Astrocyte (in vitro differentiated cells and primary cell): ENCODE measurements at regions not wholly inside any gene's neighbourhood (a gene's known extent, or its start where the extent isn't known, plus 50 kb on each side); places are given as distances from the start of the nearest gene placed in this dataset.

Experiments used
- DNase-seq: peaks from one replicate; pipeline ENCODE4 v3.0.0-alpha.2; 2010; ENCODE audit warnings: low read depth
- FAIRE-seq: peaks from 2 replicates; lab custom pipeline; 2011; peaks lifted over from hg19 to GRCh38; lab: Jason Lieb, UNC
- H2AFZ ChIP-seq: 2 replicates; pipeline ENCODE4 v1.6.0; 2012; ENCODE audit warnings: low read depth, low read length, inconsistent platforms
- H3K27ac ChIP-seq: 2 replicates; pipeline ENCODE4 v1.5.1; 2011; ENCODE audit warnings: low read depth, low read length, inconsistent platforms
- H3K27me3 ChIP-seq: 2 replicates; pipeline ENCODE4 v1.6.0; 2011; ENCODE audit warnings: low read length, inconsistent platforms; ENCODE audit not compliant: insufficient read depth
- H3K36me3 ChIP-seq: 2 replicates; pipeline ENCODE4 v1.5.1; 2011; ENCODE audit warnings: low read length, inconsistent platforms; ENCODE audit not compliant: insufficient read depth
- H3K4me1 ChIP-seq: 2 replicates; pipeline ENCODE4 v1.5.1; 2011; ENCODE audit warnings: low read length, inconsistent platforms; ENCODE audit not compliant: insufficient read depth
- H3K4me2 ChIP-seq: 2 replicates; pipeline ENCODE4 v1.6.0; 2012; ENCODE audit warnings: low read length, inconsistent platforms
- H3K4me3 ChIP-seq: 2 replicates; pipeline ENCODE4 v1.5.1; 2011; ENCODE audit warnings: low read depth, mild to moderate bottlenecking, low read length, inconsistent platforms; ENCODE audit not compliant: insufficient read depth
- H3K79me2 ChIP-seq: 2 replicates; pipeline ENCODE4 v1.6.0; 2012; ENCODE audit warnings: mild to moderate bottlenecking, low read length, inconsistent platforms; ENCODE audit not compliant: insufficient read depth
- H3K9ac ChIP-seq: 2 replicates; pipeline ENCODE4 v1.6.0; 2012; ENCODE audit warnings: mild to moderate bottlenecking, low read length, inconsistent platforms
- H3K9me3 ChIP-seq: 2 replicates; pipeline ENCODE4 v1.5.1; 2012; ENCODE audit warnings: low read depth, mild to moderate bottlenecking, low read length, inconsistent platforms; ENCODE audit not compliant: insufficient read depth
- H4K20me1 ChIP-seq: 2 replicates; pipeline ENCODE4 v1.6.0; 2012; ENCODE audit warnings: low read length, inconsistent platforms; ENCODE audit not compliant: insufficient read depth
- H3K27ac Mint-ChIP-seq: one replicate; pipeline ENCODE4 v1.8.0; 2021; ENCODE audit warnings: mild to moderate bottlenecking, mixed read lengths; ENCODE audit not compliant: unreplicated experiment
- H3K27me3 Mint-ChIP-seq: one replicate; pipeline ENCODE4 v1.8.0; 2021; ENCODE audit warnings: low read depth, mixed read lengths; ENCODE audit not compliant: unreplicated experiment
- H3K36me3 Mint-ChIP-seq: one replicate; pipeline ENCODE4 v1.8.0; 2021; ENCODE audit warnings: low read depth, mixed read lengths; ENCODE audit not compliant: unreplicated experiment
- H3K4me1 Mint-ChIP-seq: one replicate; pipeline ENCODE4 v1.8.0; 2021; ENCODE audit warnings: low read depth, mixed read lengths; ENCODE audit not compliant: unreplicated experiment
- H3K4me3 Mint-ChIP-seq: one replicate; pipeline ENCODE4 v1.8.0; 2021; ENCODE audit warnings: mild to moderate bottlenecking, moderate library complexity, mixed read lengths; ENCODE audit not compliant: unreplicated experiment
- H3K9me3 Mint-ChIP-seq: one replicate; pipeline ENCODE4 v1.8.0; 2021; ENCODE audit warnings: mild to moderate bottlenecking, mixed read lengths; ENCODE audit not compliant: unreplicated experiment
- EZH2 ChIP-seq: IDR thresholded peaks from 2 replicates; pipeline ENCODE4 v1.6.1; 2012; ENCODE audit warnings: mild to moderate bottlenecking, low read length, inconsistent platforms; ENCODE audit not compliant: insufficient read depth
- TF ChIP-seq, protein P1 (sequence below): IDR thresholded peaks from 2 replicates; pipeline ENCODE4 v1.5.1; 2011; ENCODE audit warnings: low read depth, mild to moderate bottlenecking, inconsistent platforms, low read length, moderate library complexity; ENCODE audit not compliant: insufficient read depth

DNA sequence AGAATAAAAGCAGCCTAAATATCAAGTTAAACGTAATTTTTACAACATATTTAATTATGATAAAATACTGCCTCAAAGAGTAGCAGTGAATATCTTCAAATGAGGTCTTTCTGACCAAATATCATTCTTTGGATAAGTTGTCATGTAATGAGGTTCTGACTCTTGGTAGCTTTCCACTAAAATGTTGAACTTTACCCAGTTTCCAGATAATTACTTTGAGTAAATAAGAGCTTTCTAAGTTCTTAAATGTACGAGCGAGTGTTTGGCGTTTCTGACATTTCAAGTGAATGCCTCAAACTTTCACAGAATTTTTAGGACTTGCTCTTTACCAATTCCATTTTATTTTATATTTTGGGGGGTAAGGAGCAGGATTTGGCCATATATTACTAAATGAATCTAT is 1515.2 kb downstream of the FAM181B start:
- Histone ChIP-seq H3K4me2 (no peak overlapping the region), H2AFZ (no peak overlapping the region), H3K36me3 (no peaks in the 10 kb centered on the region), H3K4me3 (no peak overlapping the region), H3K27ac (no peak overlapping the region), H3K9me3 (no peaks in the 10 kb centered on the region), H3K9ac (no peak overlapping the region), H3K27me3 (no peaks in the 10 kb centered on the region), H4K20me1 (no peaks in the 10 kb centered on the region), H3K4me1 (no peaks in the 10 kb centered on the region), H3K79me2 (no peaks in the 10 kb centered on the region)
- FAIRE-seq (no peak), DNase-seq (no peak)
- H3K9me3 Mint-ChIP-seq = no peaks in the 10 kb centered on the region
- TF ChIP-seq, protein P1, sequence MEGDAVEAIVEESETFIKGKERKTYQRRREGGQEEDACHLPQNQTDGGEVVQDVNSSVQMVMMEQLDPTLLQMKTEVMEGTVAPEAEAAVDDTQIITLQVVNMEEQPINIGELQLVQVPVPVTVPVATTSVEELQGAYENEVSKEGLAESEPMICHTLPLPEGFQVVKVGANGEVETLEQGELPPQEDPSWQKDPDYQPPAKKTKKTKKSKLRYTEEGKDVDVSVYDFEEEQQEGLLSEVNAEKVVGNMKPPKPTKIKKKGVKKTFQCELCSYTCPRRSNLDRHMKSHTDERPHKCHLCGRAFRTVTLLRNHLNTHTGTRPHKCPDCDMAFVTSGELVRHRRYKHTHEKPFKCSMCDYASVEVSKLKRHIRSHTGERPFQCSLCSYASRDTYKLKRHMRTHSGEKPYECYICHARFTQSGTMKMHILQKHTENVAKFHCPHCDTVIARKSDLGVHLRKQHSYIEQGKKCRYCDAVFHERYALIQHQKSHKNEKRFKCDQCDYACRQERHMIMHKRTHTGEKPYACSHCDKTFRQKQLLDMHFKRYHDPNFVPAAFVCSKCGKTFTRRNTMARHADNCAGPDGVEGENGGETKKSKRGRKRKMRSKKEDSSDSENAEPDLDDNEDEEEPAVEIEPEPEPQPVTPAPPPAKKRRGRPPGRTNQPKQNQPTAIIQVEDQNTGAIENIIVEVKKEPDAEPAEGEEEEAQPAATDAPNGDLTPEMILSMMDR = no peak
- H3K27me3 Mint-ChIP-seq = no peaks in the 10 kb centered on the region
- H3K27ac Mint-ChIP-seq = no peak overlapping the region
- no peaks in the 10 kb centered on the region for H3K4me1 Mint-ChIP-seq
- H3K36me3 Mint-ChIP-seq = no peaks in the 10 kb centered on the region
- no peak overlapping the region for H3K4me3 Mint-ChIP-seq

DNA sequence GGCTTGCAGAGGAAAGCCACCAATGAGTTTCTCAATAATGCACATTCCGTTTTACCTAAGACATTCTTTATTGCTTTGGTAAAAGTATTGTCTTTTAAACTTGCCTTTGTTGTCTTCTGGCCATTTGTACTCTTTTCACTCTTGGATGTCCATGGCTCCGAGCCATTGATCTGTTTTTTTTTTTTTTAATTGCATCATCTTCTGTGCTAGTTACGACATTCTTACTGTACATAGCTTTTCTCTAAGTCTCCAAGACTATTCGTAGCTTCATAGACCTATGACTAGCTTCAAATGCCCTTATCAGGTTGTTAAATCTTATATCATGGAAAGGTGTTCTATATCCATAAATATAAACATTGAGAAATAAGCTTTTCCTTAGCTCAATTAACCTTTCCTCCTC is 1522.6 kb downstream of the FAM181B start:
- no peak for DNase-seq
- Histone ChIP-seq H2AFZ (no peak overlapping the region), H4K20me1 (no peaks in the 10 kb centered on the region), H3K4me3 (no peak overlapping the region), H3K4me2 (no peak overlapping the region), H3K9ac (no peak overlapping the region), H3K79me2 (no peaks in the 10 kb centered on the region), H3K9me3 (no peaks in the 10 kb centered on the region), H3K27me3 (no peaks in the 10 kb centered on the region), H3K36me3 (no peaks in the 10 kb centered on the region), H3K4me1 (no peaks in the 10 kb centered on the region), H3K27ac (no peak overlapping the region)
- H3K4me3 Mint-ChIP-seq = no peak overlapping the region
- H3K9me3 Mint-ChIP-seq = peaks cover 2% of the 10 kb centered on the region
- no peak for FAIRE-seq
- H3K36me3 Mint-ChIP-seq = no peaks in the 10 kb centered on the region
- TF ChIP-seq, protein P1 = no peak
- no peak for TF ChIP-seq EZH2
- no peaks in the 10 kb centered on the region for H3K4me1 Mint-ChIP-seq
- H3K27ac Mint-ChIP-seq = no peak overlapping the region
- no peaks in the 10 kb centered on the region for H3K27me3 Mint-ChIP-seq

DNA sequence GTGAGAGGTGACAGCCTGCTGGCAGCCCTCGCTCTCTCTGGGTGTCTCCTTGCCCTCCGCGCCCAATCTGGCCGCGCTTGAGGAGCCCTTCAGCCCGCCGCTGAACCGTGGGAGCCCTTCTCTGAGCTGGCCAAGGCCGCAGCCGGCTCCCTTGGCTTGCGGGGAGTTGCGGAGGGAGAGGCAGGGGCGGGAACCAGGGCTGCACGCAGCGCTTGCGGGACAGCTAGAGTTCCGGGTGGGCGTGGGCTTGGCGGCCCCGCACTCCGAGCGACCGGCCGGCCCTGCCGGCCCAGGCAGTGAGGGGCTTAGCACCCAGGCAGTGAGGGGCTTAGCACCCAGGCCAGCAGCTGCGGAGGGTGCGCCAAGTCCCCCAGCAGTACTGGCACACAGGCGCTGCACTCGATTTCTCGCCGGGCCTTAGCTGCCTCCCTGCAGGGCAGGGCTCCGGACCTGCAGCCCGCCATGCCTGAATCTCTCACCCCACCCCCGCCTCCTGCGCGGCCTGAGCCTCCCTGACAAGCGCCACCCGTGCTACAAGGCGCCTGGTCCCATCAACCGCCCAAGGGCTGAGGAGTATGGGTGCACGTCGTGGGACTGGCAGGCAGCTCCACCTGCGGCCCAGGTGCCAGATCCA is 1526.1 kb downstream of the FAM181B start:
- Histone ChIP-seq H3K4me1 (no peaks in the 10 kb centered on the region), H3K9ac (no peak overlapping the region), H4K20me1 (no peaks in the 10 kb centered on the region), H3K79me2 (no peaks in the 10 kb centered on the region), H3K4me2 (no peak overlapping the region), H3K36me3 (no peaks in the 10 kb centered on the region), H3K4me3 (no peak overlapping the region), H3K9me3 (no peaks in the 10 kb centered on the region), H3K27ac (no peak overlapping the region), H3K27me3 (no peaks in the 10 kb centered on the region), H2AFZ (no peak overlapping the region)
- no peak for FAIRE-seq
- H3K27me3 Mint-ChIP-seq = no peaks in the 10 kb centered on the region
- H3K27ac Mint-ChIP-seq = no peak overlapping the region
- H3K9me3 Mint-ChIP-seq = peaks cover 2% of the 10 kb centered on the region
- TF ChIP-seq, protein P1 = no peak
- TF ChIP-seq EZH2 = no peak
- H3K4me1 Mint-ChIP-seq = peaks cover 3% of the 10 kb centered on the region
- no peak for DNase-seq
- no peaks in the 10 kb centered on the region for H3K36me3 Mint-ChIP-seq
- H3K4me3 Mint-ChIP-seq = no peak overlapping the region
